NCI-H82 treated with DMSO at 0.1 percent for 48 hours (cell line): ENCODE measurements at regions not wholly inside any gene's neighbourhood (a gene's known extent, or its start where the extent isn't known, plus 50 kb on each side); places are given as distances from the start of the nearest gene placed in this dataset.
"Not testable (repeated sequence)": the region's sequence is repeated elsewhere in the genome, so short reads cannot be mapped to it uniquely, and the experiment has no call there.

ENCODE experiments used
- DNase-seq: peaks from one replicate; lab custom pipeline; 2025; ENCODE audit not compliant: unreplicated experiment; lab: John Stamatoyannopoulos, UW

DNA sequence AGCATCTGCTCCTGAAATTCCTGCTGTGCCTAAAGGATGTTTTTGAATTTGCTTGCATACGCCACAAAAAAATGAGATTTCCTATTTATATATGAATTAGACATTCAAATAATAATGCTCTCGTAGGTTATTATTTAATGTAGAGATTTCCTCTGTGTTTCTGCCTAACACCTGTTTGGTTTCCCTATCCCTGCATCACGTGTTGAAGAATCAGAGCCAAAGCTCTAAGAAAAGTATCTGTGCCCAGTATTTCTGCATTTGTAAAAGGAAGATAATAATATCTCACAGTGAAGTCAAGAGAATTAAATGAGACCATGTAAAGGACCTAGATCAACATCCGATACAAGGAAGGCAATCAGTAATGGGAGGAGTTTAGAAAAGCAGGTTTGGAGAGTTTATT is 179.5 kb downstream of the HNRNPD start:
- no peak for DNase-seq

DNA sequence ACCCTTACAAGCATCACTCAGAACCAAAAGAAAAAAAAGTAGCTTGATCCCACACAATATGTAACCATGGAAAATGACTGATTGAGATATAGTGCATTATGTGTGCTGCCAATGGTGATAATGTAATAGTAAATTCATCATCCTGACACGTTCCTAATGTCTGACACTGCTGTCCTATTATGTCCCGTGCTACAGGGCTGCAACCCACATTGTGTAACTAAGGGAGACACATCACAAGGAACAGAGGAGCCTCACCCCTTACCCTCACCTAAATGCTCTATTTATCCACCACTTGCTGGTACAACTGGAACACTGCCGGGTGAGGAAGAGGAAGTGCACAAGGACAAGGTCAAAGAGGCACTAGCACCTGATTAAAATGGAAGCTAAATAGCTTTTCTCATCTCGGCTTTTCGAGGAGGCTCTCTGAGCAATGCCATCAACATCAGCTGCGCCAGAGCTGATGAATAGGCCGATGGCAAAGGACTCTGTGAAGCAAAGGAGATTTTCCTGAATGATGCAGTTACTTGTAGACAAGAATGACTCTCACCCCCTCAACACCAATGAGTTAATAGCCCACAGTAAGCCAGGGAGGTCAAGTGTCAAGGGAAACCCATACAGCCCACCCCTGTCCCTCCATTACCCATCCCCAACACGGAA is 181.6 kb downstream of the HNRNPD start:
- DNase-seq: no peak

DNA sequence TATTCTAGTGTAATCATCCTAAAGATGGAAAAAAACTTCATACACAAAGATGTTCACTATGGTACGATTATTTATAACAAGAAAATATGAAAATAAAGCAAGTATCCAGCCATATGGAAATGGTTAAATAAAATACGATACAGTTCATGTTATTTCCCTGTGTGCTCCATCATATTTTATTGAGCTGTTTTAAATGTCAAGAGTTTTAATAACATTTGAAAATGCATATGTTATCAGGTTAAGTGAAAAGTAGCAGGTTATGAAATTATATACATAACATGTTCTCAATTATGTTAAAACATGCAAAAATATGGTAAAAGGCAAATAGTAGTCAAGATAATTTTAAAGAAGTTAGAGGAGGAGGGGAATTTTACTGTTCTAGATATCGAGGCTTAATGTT is 192.0 kb downstream of the HNRNPD start:
- DNase-seq: no peak

DNA sequence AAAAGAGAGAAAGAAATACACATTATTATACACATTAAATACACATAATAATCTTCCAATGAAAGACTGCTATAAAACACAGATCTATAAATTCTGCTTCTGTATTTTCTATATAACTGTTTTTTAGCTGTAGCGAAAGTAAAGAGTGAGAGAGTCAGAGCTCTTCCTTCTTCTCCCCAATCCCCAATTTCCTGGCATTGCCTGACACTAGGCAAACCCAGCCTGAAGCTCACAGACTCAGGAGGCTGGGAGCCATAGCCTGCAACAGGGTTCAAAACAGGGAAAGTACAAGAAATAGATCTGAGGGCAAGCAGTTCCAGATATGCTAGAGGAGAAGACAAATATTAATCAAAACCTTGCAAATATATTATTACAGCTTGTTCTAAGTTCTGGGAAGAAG is 201.6 kb downstream of the HNRNPD start:
- DNase-seq: no peak

DNA sequence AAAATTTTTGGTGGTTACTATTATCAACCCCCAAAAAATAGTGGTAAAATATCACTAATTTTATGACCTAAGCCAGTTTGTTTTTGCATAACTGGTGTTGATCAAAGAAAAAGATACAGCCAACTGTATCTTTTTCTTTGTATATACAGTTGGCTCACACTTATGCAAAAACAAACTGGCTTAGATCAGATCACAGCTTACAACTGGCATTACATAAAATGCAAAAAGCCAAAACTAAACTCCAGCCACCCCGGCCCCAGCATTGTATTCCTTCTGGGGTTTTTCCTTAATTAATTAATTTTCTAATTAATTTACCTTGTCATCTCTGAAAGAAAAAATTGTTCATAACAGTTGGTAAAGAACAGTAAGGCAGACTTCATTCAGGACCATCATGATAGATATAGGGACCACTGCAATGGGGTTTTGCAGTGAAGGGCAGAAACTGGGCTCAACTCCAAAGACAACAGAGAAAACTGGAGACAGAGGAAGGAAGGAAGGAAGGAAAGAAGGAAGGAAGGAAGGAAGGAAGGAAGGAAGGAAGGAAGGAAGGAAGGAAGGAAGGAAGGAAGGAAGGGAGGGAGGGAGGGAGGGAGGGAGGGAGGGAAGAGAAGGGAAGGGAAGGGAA is 202.1 kb downstream of the HNRNPD start:
- no peak for DNase-seq

DNA sequence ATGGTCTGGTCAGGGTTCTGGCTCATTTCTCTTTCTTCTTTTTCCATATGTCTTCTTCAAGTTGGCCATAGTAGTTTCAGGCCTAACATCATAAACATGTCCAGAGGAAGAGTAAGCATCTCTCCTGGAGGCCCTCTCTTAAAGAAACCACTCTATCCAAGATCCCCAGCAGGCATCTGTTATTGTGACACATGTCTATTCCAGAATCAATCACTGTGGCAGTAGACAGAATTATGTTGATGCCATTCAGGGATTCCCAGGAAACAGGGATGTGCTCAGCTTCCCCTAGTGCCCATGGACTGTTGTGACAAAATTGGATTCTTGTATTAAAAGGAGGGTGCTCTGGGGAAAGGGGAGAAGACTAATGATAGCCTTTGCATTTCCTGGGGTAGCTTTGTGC is 224.0 kb downstream of the HNRNPD start:
- no peak for DNase-seq

DNA sequence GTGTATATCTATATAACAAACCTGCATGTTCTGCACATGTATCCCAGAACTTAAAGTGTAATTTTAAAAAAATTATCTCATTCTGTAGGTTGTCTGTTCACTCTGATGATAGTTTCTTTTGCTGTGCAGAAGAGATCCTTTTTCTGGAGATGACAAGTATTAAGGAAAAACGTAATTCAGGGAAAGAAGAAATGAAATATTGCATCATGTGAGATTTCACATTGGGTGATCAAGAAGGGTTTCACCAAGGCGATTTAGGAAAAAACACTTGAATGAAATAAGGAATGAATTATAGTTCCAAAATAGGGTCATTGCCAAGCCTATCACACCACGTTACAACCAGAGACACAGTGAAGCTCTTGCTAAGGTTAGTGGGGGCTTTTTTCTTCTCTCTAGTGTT is 227.9 kb downstream of the HNRNPD start:
- DNase-seq: no peak

DNA sequence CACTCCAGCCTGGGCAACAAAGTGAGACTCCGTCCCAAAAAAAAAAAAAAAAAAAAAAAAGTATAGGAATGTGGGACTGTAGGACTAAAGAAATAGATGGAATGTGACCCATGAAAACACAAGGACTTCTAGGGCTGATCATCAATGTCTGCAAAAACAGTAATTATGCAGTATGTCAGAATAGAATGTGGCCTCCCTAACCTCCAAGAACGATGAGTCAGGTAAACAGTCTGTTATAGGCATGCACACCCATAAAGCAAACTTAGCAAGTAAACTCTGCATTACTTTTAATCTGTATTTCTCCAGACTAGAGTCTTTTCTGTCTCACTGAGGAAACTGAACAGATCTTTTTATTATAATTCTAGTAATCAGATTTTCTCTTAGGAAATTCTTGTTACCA is 233.4 kb downstream of the HNRNPD start:
- no peak for DNase-seq

DNA sequence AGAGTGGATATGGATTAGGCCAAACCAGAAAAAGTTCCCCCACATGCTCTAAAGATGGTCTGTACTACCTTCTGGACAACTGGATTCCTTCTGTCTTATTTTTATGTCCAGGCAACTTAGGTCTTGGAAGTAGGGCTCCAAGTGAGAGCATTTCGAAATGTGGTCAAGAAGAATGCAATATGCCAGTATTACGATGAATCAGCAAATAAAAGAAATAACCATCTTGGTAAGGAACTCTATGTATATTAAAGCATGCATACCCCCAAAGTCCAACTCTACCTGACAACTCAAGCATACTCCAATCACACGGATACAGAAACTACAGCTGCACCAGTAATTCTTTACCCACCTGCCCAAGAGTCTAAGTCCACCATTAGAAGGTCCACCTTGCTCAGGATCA is 234.5 kb downstream of the HNRNPD start:
- DNase-seq: no peak

DNA sequence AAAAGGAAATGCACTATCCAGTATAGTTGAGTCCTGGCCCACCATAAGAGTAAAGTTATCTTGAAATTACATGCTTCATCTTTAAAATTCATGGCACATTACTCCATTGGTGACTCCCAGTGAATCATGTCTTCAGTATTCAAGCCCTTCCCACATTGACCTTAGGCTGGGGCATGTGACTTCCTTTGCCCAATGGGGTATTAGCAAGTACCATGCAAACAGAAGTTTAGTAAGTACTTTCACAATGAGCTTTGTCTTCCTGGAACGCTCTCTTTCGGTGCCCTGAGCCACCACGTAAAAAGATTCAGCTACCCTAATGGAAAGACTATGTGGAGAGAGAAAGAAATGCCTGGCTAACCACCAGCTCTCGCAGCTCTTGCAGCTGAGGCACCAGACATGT is 235.4 kb downstream of the HNRNPD start:
- no peak for DNase-seq

DNA sequence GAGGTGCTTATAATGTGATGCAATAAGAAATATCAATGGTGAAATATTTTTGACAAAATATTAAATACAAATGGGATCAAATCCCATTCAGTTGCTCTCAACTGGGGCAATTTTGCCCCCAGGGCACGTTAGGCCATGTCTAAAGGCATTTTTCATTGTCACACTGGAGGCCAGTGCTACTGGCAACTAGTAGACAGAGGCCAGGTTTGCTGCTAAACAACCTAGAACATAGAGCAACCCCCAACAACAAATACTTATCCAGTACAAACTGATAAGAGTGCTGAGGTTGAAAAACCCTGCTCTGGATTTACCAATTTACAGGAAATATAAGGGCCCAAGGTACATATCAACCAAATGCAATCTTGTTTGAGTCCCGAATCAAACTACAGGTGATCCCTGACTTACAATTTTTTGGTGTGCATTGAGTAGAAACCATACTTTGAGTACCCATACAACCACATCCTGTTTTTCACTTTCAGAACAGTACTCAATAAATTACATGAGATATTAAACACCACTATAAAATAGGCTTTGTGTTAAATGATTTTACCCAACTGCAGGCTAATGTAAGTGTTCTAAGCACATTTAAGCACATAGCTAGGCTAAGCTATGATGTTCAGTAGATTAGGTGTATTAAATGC is 237.5 kb downstream of the HNRNPD start:
- DNase-seq: no peak

DNA sequence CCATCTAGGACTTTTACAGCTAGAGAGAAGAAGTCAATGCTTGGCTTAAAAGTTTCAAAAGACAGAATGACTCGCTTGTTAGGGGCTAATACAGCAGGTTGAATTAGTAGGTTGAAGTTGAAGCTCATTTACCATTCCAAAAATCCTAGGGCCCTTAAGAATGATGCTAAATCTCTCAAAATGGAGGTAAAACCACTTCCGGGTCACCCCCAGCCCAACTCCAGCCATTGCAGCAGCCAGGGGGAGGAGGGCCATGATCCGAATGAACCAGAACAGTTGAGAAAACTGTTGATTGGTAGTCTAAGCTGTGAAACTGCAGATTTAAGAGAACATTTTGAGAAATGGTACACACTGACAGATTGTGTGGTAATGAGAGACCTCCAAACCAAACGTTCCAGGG is 245.4 kb downstream of the HNRNPD start:
- DNase-seq: no peak

DNA sequence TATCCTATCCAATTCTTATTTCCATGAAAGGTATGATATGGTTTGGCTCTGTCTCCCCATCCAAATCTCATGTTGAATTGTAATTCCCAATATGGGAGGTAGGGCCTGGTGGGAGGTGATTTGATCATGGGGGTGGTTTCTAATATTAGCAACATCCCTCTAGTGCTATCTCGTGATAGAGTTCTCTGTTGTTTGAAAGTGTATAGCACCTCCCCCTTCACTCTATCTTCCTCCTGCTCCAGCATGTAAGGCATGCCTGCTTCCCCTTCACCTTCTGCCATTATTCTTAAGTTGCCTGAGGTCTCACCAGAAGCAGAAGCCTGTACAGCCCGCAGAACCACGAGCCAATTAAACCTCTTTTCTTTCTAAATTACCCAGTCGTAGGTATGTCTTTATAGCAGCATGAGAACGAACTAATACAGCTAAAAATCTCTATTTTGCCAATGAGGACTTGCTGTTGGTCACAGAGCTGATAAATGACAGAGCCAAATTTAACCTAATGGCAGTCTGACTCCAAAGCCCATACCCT is 247.2 kb downstream of the HNRNPD start:
- DNase-seq: no peak

DNA sequence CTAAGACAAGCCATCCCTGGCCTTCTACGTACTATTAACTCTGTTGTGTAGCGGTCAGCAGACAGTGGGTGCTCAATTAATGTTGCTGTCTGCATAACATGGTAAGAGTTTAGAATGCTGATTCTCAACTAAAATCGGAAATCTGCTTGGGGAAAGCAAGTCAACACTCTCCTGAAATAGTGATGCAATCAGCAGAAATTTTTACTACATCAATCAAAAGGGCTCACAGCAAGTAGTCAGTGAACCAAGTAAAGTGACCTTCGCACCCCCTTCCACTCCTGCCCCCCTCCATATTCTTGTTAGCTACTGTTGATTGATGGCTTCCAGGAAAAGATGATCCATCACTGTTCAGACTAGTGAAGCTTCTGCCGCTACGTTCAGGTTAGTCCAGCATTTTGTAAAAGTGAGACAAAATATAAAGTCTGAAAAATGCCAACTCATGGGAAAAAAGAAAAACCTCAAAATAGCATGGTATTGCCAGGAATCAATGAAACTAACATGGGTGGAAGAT is 247.9 kb downstream of the HNRNPD start:
- DNase-seq: no peak

DNA sequence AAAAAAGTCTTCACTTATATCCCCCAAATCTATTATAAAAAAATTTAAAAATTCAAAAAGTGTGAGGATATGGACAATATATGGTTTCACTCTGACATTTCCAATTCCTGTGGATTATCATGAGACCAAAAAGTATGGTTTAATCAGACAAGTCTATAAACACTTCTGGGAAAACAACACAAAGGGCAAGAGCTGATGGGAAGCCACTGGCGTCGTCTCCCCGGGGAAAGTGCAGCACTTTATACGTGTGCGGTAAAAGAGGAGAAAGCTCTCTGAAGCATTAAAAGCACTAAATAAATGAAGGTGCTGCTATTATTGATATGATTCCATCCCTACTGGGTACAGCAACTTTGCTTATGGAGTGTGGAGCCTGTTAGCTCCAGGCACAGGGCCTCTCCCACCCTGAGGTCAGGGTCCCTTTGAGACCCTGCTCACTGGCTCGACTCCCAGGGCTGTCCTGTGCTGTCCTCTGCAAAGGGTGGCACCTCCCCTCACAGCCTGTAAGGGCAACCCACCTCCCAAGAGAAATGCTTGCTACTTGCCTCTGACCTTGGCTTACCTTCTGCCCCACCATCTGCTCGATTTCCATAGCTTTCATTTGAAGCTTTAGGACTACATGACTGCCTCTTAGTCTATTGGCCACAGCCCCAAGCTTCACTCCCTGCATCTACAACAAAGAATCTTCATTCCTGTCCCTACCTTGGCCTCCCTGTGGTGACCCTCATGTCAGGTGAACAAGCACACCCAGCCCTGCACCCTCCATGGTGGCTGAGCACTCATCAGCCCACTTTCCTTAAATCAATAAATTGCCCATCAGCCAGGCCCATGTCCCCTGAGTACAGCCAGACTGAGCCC is 248.6 kb downstream of the HNRNPD start:
- DNase-seq: peak; percentile 27

DNA sequence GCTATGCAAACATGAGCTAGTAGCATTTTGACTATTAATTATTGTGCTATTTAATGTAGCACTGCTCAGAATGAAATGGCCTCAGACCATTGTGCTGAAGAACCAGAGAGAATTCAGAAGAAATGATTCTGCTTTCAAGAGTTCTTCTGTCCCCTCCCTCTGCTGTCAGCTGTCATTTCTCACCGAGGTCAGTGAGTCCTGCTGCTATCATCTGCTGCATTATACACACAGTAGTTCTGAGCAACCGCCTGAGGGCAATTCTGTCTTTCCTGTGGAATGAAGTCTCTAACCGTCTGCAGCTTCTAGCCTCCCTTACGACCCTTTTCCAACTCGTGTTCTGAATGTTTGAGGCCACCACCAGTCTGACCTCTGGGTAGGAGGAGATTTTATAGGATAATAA is 249.4 kb downstream of the HNRNPD start:
- DNase-seq: no peak

DNA sequence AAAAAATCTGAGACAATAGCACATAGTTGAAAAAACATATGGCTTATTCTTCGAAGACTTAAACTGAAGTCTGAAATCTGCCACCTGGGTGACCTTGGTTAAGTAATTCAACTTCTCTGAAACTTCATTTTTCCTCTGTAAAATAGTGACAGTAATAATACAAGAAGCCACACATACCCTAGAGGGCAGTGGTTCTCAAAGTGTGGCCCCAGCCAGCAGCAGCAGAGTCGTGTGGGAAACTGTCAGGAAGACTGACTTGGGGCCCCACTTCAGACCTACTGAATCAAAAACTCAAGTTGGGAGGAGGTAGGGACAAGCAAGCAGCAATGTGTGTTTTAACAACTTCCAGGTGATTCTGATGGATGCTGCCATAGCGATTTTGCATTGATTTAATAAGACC is 249.9 kb downstream of the HNRNPD start:
- no peak for DNase-seq

DNA sequence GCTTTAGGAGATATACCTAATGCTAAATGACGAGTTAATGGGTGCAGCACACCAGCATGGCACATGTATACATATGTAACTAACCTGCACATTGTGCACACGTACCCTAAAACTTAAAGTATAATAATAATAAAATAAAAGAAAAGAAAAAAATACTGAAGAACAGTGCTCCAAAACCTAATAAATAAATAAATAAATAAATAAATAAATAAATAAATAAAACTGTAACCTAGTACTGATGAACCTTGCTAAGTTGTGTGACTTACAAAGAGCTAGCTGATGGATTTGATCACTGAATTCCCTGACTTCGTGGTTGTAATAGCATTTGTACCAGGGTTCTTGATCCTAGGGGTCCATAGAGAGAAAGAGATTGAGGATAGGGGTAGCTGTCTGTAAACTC is 258.6 kb downstream of the HNRNPD start:
- DNase-seq: not testable (repeated sequence)

DNA sequence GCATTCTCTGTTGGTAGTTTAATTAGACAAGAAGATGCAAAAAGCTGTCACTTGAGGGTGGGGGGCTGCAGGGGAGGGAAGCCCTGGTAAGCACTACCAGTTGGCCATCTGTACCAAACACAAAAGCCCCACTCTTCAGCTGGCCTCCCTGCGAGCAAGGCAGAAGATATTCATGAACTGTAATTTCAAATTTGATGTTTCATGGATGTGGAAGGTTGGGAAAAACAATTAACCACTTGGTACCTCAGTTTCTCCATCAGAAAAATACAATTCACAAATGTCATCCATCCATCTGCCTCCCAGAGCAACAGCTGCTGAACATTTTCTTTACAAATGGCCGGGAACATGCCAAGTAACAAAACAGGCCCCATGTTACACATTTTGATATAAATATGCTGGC is 265.3 kb downstream of the HNRNPD start:
- no peak for DNase-seq

DNA sequence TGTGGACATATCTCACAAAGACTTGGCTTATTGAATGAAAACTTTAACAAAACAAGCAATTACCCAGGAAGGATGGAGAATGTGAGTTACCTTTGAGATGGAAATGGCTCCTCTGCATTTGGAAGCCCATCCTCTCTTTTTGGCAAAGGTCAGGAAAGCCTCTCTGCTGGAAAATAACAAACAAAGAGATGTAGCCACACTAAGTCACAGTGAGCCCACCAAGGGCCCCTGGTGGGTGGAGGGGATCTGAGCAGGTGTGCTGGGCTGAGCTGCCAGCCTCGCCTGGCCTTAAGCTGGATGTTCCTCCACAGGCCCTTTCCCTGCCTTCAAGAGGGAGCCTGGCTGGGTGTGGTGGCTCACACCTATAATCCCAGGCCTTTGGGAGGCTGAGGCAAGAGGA is 269.2 kb downstream of the HNRNPD start:
- no peak for DNase-seq

DNA sequence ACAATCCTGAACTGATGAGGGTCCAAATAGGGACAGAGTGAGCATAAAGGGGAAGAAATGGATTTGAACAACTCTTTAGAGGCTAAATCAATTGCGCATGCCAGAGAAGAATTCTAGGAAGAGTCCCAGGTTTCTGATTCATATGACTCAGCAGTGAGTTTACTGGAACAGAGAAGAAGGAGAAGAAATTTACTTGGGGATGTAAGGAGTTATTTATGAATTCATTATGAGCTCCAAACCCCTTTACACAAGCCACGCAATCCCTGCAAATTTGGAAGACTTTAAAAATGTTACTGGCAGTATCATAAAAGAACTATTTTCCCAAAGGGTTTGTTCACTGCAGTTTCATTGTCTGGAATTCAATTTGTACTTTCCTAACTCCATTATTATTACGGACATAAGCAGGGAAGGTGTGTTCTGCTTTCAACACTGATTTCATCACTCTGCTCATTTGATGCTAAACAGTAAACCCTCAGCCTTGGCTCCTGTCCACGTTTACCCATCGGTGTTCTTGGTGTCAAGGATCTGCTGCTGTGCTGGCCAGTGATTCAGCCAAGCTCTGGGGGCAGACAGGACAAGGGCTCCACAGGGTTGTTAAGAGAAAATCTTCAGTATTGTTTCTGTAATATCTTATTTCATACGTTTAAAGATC is 273.7 kb downstream of the HNRNPD start:
- no peak for DNase-seq
